Progenitor cell of endocrine pancreas (in vitro differentiated cells): ENCODE measurements at regions not wholly inside any gene's neighbourhood (a gene's known extent, or its start where the extent isn't known, plus 50 kb on each side); places are given as distances from the start of the nearest gene placed in this dataset.

Experiments used
- DNase-seq: peaks from one replicate; pipeline ENCODE4 v3.0.0; 2021; ENCODE audit warnings: low spot score; ENCODE audit not compliant: unreplicated experiment
- H3K27ac Mint-ChIP-seq: 2 replicates; pipeline ENCODE4 v1.8.0; 2021; ENCODE audit warnings: mild to moderate bottlenecking, moderate library complexity, mixed read lengths
- H3K27me3 Mint-ChIP-seq: 2 replicates; pipeline ENCODE4 v1.8.0; 2021; ENCODE audit warnings: mixed read lengths
- H3K36me3 Mint-ChIP-seq: 2 replicates; pipeline ENCODE4 v1.8.0; 2022; ENCODE audit warnings: mixed read lengths; ENCODE audit not compliant: insufficient read depth
- H3K4me1 Mint-ChIP-seq: 2 replicates; pipeline ENCODE4 v1.8.0; 2021; ENCODE audit warnings: low read depth, mixed read lengths
- H3K4me3 Mint-ChIP-seq: 2 replicates; pipeline ENCODE4 v1.8.0; 2021; ENCODE audit warnings: low read depth, mild to moderate bottlenecking, moderate library complexity, mixed read lengths
- H3K9me3 Mint-ChIP-seq: 2 replicates; pipeline ENCODE4 v1.8.0; 2021; ENCODE audit warnings: low read depth, mixed read lengths
- TF ChIP-seq, protein P1 (sequence below): fragments of 200-600 bp; sonication (generic); IDR thresholded peaks from one replicate; pipeline ENCODE4 v1.5.0; 2021; ENCODE audit warnings: antibody characterized with exemption, mild to moderate bottlenecking; ENCODE audit not compliant: unreplicated experiment

- peaks cover 61% of the 10 kb centered on the region for H3K4me1 Mint-ChIP-seq
- peak overlapping the region; percentile 88 for H3K27ac Mint-ChIP-seq
- H3K36me3 Mint-ChIP-seq = no peaks in the 10 kb centered on the region
- no peak for DNase-seq
- TF ChIP-seq, protein P1, sequence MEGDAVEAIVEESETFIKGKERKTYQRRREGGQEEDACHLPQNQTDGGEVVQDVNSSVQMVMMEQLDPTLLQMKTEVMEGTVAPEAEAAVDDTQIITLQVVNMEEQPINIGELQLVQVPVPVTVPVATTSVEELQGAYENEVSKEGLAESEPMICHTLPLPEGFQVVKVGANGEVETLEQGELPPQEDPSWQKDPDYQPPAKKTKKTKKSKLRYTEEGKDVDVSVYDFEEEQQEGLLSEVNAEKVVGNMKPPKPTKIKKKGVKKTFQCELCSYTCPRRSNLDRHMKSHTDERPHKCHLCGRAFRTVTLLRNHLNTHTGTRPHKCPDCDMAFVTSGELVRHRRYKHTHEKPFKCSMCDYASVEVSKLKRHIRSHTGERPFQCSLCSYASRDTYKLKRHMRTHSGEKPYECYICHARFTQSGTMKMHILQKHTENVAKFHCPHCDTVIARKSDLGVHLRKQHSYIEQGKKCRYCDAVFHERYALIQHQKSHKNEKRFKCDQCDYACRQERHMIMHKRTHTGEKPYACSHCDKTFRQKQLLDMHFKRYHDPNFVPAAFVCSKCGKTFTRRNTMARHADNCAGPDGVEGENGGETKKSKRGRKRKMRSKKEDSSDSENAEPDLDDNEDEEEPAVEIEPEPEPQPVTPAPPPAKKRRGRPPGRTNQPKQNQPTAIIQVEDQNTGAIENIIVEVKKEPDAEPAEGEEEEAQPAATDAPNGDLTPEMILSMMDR = no peak
- no peak overlapping the region for H3K4me3 Mint-ChIP-seq
- H3K27me3 Mint-ChIP-seq = peaks cover 17% of the 10 kb centered on the region
- H3K9me3 Mint-ChIP-seq = no peaks in the 10 kb centered on the region
These were observed 141.2 kb upstream of the PARP11 start for GRCh38 chr12:4014444-4014843.

GRCh38 chr12:4012977-4013968 is 140.1 kb upstream of the PARP11 start:
- Mint-ChIP-seq H3K36me3 (no peaks in the 10 kb centered on the region), H3K4me3 (no peak overlapping the region), H3K27me3 (peaks cover 5% of the 10 kb centered on the region), H3K9me3 (no peaks in the 10 kb centered on the region), H3K4me1 (peaks cover 65% of the 10 kb centered on the region), H3K27ac (peak overlapping the region; percentile 81)
- TF ChIP-seq, protein P1 = no peak
- no peak for DNase-seq

DNA sequence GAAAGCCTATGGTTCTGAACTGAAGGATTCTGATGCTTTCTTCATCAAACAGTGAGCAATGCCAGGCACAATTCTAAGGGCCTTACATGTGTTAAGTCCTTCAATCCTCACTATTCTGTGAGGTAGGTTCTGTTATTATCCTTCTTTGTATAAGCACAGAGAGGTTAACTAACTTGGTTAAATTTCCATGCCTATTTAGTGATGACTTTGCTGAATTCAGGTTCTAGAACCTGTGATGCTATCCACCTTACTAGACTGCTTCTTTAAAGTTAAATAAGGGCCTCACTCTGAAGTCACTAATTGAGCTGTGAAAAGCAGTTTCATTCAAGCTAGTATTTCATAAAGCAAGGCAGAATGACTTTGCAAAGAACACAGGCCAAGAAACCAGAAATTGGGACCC is 138.9 kb upstream of the PARP11 start:
- TF ChIP-seq, protein P1 = no peak
- Mint-ChIP-seq H3K4me1 (peaks cover 62% of the 10 kb centered on the region), H3K9me3 (no peaks in the 10 kb centered on the region), H3K36me3 (no peaks in the 10 kb centered on the region), H3K27ac (peak overlapping the region; percentile 74), H3K4me3 (no peak overlapping the region), H3K27me3 (no peaks in the 10 kb centered on the region)
- no peak for DNase-seq

DNA sequence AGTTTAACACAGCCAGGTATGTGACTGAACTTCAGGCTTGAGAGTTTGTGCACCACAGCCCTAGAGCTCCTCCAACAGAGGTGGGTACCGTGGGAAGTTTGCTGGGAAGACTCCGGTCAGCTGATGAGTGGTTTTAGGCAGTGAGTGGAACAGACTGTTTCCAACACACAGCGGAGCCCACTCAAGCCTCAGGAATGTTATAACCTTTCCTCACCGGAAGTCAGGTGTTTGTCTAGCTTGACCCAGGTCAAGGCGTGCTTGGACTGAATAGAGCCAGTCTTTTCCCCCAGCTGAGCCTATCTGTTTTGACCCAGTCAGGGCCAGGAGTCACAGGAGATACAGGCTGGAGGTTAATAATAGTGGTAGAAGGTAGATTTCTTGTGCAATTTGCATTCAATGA is 138.4 kb upstream of the PARP11 start:
- no peak for DNase-seq
- no peaks in the 10 kb centered on the region for H3K36me3 Mint-ChIP-seq
- H3K4me1 Mint-ChIP-seq = peaks cover 62% of the 10 kb centered on the region
- H3K27ac Mint-ChIP-seq = peak overlapping the region; percentile 74
- no peaks in the 10 kb centered on the region for H3K27me3 Mint-ChIP-seq
- H3K9me3 Mint-ChIP-seq = no peaks in the 10 kb centered on the region
- peak overlapping the region; percentile 0 for H3K4me3 Mint-ChIP-seq
- TF ChIP-seq, protein P1 = no peak

- peak overlapping the region; percentile 77 for H3K27ac Mint-ChIP-seq
- H3K4me1 Mint-ChIP-seq = peaks cover 49% of the 10 kb centered on the region
- no peaks in the 10 kb centered on the region for H3K27me3 Mint-ChIP-seq
- no peak for DNase-seq
- no peaks in the 10 kb centered on the region for H3K36me3 Mint-ChIP-seq
- TF ChIP-seq, protein P1 = no peak
- H3K4me3 Mint-ChIP-seq = no peak overlapping the region
- H3K9me3 Mint-ChIP-seq = no peaks in the 10 kb centered on the region
These were observed 136.9 kb upstream of the PARP11 start for GRCh38 chr12:4009979-4010704.
